CD4-positive, CD25-positive, alpha-beta regulatory T cell (primary cell): ENCODE measurements at regions not wholly inside any gene's neighbourhood (a gene's known extent, or its start where the extent isn't known, plus 50 kb on each side); places are given as distances from the start of the nearest gene placed in this dataset.
"Not testable (repeated sequence)": the region's sequence is repeated elsewhere in the genome, so short reads cannot be mapped to it uniquely, and the experiment has no call there.

Experiments used
- ATAC-seq, 2 donors: fragments of 150-1000 bp; cut with Tn5 transposase; one replicate each; pipeline ENCODE4 v1.10.0; 2021; ENCODE audit warnings: low read depth in 2 of 2, moderate number of reproducible peaks in 2 of 2, moderate library complexity in 1 of 2
- DNase-seq, 3 donors: peaks; one replicate each; pipeline versions ENCODE4 v3.0.0 to v3.0.0-alpha.2; 2012 to 2022; ENCODE audit warnings: mixed read lengths in 1 of 3
- H3K27ac ChIP-seq: one replicate; pipeline ENCODE4 v1.7.0; 2013; ENCODE audit warnings: mild to moderate bottlenecking, low read length; ENCODE audit not compliant: insufficient read depth, poor library complexity, severe bottlenecking
- H3K27me3 ChIP-seq: one replicate; pipeline ENCODE4 v1.7.0; 2013; ENCODE audit warnings: low read length; ENCODE audit not compliant: control insufficient read depth, insufficient read depth
- H3K36me3 ChIP-seq: one replicate; pipeline ENCODE4 v1.7.0; 2013; ENCODE audit warnings: mild to moderate bottlenecking, low read length, moderate library complexity; ENCODE audit not compliant: control insufficient read depth, insufficient read depth
- H3K4me1 ChIP-seq: 2 replicates; pipeline ENCODE4 v1.7.0; 2013; ENCODE audit warnings: mild to moderate bottlenecking, low read length; ENCODE audit not compliant: insufficient read depth, control insufficient read depth, poor library complexity, severe bottlenecking
- H3K4me3 ChIP-seq: one replicate; pipeline ENCODE4 v1.7.0; 2013; ENCODE audit warnings: low read depth, mild to moderate bottlenecking, low read length, moderate library complexity
- H3K9me3 ChIP-seq, 2 experiments: 1 replicate in 1 of 2; 2 replicates in 1 of 2; pipeline ENCODE4 v1.7.0; 2013; ENCODE audit warnings: low read length in 2 of 2, mild to moderate bottlenecking in 1 of 2, moderate library complexity in 1 of 2; ENCODE audit not compliant: control insufficient read depth in 2 of 2
- H3K27ac Mint-ChIP-seq, 3 donors: one replicate each; pipeline ENCODE4 v1.8.0; 2020 to 2022; ENCODE audit warnings: mild to moderate bottlenecking in 3 of 3, mixed read lengths in 3 of 3, moderate library complexity in 2 of 3
- H3K27me3 Mint-ChIP-seq: one replicate; pipeline ENCODE4 v1.8.0; 2022; ENCODE audit warnings: mild to moderate bottlenecking, mixed read lengths
- H3K36me3 Mint-ChIP-seq: one replicate; pipeline ENCODE4 v1.8.0; 2020; ENCODE audit warnings: mixed read lengths
- H3K4me1 Mint-ChIP-seq, 4 donors: one replicate each; pipeline ENCODE4 v1.8.0; 2020 to 2022; ENCODE audit warnings: mixed read lengths in 4 of 4, mild to moderate bottlenecking in 1 of 4
- H3K4me3 Mint-ChIP-seq, 4 donors: one replicate each; pipeline ENCODE4 v1.8.0; 2020 to 2022; ENCODE audit warnings: mild to moderate bottlenecking in 4 of 4, mixed read lengths in 4 of 4, moderate library complexity in 3 of 4
- H3K9me3 Mint-ChIP-seq, 7 donors: one replicate each; pipeline ENCODE4 v1.8.0; 2020 to 2022; ENCODE audit warnings: mixed read lengths in 7 of 7, mild to moderate bottlenecking in 3 of 7, moderate library complexity in 2 of 7

DNA sequence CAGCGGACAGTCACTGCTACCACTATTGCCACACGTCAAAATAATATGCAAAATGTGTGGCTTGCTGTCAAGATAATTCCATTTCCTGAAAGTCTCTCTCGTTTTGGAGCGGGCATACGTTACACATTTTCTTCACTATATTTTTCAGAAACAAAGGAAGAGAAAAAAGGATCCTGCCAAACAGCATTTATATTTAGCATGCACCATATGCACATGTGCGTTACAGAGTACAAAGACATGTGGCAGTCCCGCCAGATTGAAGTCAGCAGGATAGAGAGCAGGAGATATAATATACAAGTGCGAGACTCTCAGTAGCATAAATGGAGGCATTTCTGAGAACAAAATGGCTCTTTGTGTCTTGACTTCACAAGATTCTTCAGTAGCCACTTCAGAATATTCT lies 221.6 kb upstream of the KIF2A start:
- Histone ChIP-seq H3K36me3 (no peaks in the 10 kb centered on the region), H3K9me3 (no peaks in the 10 kb centered on the region), H3K27ac (no peak overlapping the region), H3K4me3 (no peak overlapping the region), H3K27me3 (no peaks in the 10 kb centered on the region), H3K4me1 (no peaks in the 10 kb centered on the region)
- Mint-ChIP-seq H3K36me3 (no peaks in the 10 kb centered on the region), H3K9me3 (no peaks in the 10 kb centered on the region), H3K27me3 (no peaks in the 10 kb centered on the region), H3K4me1 (no peaks in the 10 kb centered on the region), H3K4me3 (no peak overlapping the region), H3K27ac (no peak overlapping the region)
- DNase-seq: no peak
- no peak for ATAC-seq

DNA sequence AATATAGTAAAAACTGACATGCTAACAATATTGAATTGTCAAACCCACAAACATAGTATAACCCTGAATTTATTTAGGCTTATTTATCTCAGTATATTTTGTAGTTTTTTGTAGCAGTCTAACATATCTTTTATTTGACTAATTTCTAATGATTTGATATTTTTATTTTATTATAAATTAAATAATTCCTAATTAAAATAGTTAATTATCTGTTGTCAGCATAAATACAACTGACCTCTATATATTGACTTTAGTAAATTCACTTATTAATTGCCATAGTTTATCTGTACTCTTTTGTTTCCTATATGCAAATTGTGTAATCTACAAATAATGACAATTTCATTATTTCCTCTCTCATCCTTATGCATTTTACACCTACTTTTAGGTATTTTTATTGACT lies 215.1 kb upstream of the KIF2A start:
- peaks cover 0 to 6% (median 0%) of the 10 kb centered on the region in 7 donors for H3K9me3 Mint-ChIP-seq
- no peak overlapping the region for H3K4me3 Mint-ChIP-seq
- no peaks in the 10 kb centered on the region for H3K36me3 Mint-ChIP-seq
- H3K27ac Mint-ChIP-seq: no peak overlapping the region
- Histone ChIP-seq H3K36me3 (no peaks in the 10 kb centered on the region), H3K9me3 (no peaks in the 10 kb centered on the region), H3K27me3 (no peaks in the 10 kb centered on the region), H3K4me1 (no peaks in the 10 kb centered on the region), H3K27ac (no peak overlapping the region), H3K4me3 (no peak overlapping the region)
- DNase-seq (no peak), ATAC-seq (no peak)
- H3K4me1 Mint-ChIP-seq: peaks cover 0 to 4% (median 0%) of the 10 kb centered on the region in 4 donors
- H3K27me3 Mint-ChIP-seq: no peaks in the 10 kb centered on the region

DNA sequence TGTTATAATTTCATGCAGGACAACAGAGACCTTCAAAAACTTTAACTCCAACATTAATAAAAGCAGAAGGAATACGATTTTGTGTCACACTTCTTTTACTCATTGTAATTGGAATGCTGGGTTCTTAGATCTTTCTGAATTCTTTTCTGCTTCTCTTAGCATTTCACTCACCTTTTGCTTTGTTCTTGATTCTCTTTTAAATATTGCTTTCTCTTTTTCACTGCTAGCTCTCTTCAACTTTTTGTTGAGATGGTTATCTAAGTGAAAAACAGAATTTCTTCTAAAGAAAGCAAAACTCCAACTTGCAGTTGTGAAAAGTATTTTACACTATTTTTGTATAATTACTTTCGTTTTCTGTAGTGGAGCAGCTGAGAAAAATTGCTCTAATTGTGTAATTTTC lies 212.6 kb upstream of the KIF2A start:
- H3K27me3 ChIP-seq: no peaks in the 10 kb centered on the region
- no peak for ATAC-seq
- peaks cover 0 to 8% (median 0%) of the 10 kb centered on the region in 7 donors for H3K9me3 Mint-ChIP-seq
- H3K27ac Mint-ChIP-seq: no peak overlapping the region
- no peaks in the 10 kb centered on the region for H3K27me3 Mint-ChIP-seq
- peaks cover 0 to 4% (median 0%) of the 10 kb centered on the region in 4 donors for H3K4me1 Mint-ChIP-seq
- H3K4me1 ChIP-seq: no peaks in the 10 kb centered on the region
- H3K9me3 ChIP-seq: no peaks in the 10 kb centered on the region
- H3K27ac ChIP-seq: no peak overlapping the region
- no peaks in the 10 kb centered on the region for H3K36me3 ChIP-seq
- H3K4me3 ChIP-seq: peak overlapping the region; percentile 34
- H3K36me3 Mint-ChIP-seq: no peaks in the 10 kb centered on the region
- peak overlapping the region in 1 of 4 donors; percentile 44 for H3K4me3 Mint-ChIP-seq
- DNase-seq: no peak

DNA sequence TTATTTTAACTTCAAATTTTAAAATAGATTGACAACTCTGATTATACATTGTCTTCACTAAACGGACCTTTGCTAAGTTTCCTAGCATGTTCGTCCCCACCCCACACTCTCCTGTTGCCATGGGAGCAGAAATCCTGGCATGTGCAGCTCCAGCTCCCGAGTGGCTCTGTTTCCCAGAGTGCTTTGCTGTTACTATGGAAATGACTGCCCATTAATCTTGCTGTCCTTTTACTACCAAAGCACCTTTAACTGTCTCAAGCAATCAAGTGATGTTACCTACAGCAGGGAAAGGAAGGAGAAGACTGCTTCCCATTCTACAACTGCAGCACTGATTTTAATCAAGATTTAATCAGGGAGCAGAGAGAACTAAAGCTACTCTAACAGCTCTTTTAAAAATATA lies 212.0 kb upstream of the KIF2A start:
- peak overlapping the region in 2 of 4 donors; percentile 44 to 47 for H3K4me3 Mint-ChIP-seq
- no peaks in the 10 kb centered on the region for H3K9me3 ChIP-seq
- H3K27ac Mint-ChIP-seq: no peak overlapping the region
- H3K27ac ChIP-seq: no peak overlapping the region
- H3K4me1 ChIP-seq: no peaks in the 10 kb centered on the region
- H3K9me3 Mint-ChIP-seq: peaks cover 0 to 8% (median 0%) of the 10 kb centered on the region in 7 donors
- H3K27me3 Mint-ChIP-seq: no peaks in the 10 kb centered on the region
- H3K4me3 ChIP-seq: peak overlapping the region; percentile 34
- DNase-seq (no peak), ATAC-seq (no peak)
- H3K36me3 ChIP-seq: no peaks in the 10 kb centered on the region
- H3K4me1 Mint-ChIP-seq: peaks cover 0 to 4% (median 0%) of the 10 kb centered on the region in 4 donors
- H3K36me3 Mint-ChIP-seq: no peaks in the 10 kb centered on the region
- no peaks in the 10 kb centered on the region for H3K27me3 ChIP-seq

DNA sequence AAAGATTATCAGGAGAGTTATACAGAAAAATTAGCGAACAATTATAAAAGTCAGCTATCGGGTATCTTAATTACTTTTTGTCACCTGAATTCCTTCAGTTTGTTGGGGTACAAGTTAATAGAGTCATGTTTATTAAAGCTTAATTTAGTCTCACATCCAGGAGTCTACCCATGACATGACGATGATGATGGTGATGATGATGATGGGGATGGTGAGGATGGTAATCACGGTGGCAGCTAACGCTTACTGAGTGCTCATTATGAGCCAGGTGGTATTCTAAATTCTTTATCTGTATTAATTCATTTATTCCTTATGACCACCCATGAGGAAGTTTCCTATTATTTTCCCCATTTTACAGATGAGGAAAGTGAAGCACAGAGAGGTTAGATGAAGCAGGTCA lies 208.6 kb upstream of the KIF2A start:
- Mint-ChIP-seq H3K4me1 (peaks cover 0 to 4% (median 0%) of the 10 kb centered on the region in 4 donors), H3K27me3 (no peaks in the 10 kb centered on the region), H3K9me3 (peaks cover 0 to 12% (median 0%) of the 10 kb centered on the region in 7 donors), H3K27ac (no peak overlapping the region), H3K4me3 (no peak overlapping the region), H3K36me3 (no peaks in the 10 kb centered on the region)
- ATAC-seq (no peak), DNase-seq (no peak)
- no peak overlapping the region for H3K4me3 ChIP-seq
- H3K27me3 ChIP-seq: no peaks in the 10 kb centered on the region
- H3K36me3 ChIP-seq: no peaks in the 10 kb centered on the region
- H3K4me1 ChIP-seq: no peaks in the 10 kb centered on the region
- H3K9me3 ChIP-seq: no peaks in the 10 kb centered on the region
- no peak overlapping the region for H3K27ac ChIP-seq

DNA sequence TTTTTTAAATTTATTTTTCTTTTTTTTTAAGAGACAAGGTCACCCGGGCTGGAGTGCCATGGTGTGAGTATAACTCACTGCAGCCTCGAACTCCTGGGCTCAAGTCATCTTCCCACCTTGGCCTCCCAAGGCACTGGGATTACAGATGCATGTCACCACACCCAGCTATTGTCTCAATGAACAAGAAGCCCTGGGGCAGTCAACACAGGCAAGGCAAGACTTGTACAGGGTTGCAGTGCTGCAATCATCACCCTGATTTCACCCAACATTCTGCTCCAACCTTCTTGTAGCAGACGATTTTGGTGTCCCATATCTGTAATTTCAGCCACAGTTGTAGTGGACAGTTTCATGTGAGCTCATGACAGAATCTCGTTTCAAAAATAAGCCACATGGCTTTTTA lies 205.8 kb upstream of the KIF2A start:
- H3K4me1 Mint-ChIP-seq: no peaks in the 10 kb centered on the region
- no peaks in the 10 kb centered on the region for H3K36me3 Mint-ChIP-seq

DNA sequence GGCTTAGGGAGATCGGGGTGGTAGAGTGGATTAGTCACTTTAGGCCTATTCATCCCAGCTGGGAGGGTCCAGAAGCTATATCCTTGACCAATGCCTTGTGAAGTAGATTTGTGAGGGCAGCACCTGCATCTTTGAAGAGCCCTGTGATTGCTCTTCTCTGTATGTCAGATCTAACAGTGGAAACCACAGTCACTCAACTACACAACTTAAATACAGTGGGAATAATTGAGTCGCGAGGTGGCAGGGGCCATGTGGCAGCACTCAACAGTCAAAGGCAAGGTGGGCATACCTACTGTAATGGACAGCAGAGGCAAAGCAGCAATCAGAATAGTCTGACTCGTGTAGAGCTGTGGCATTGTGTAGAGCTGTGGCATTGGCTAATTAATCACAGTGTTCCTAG lies 202.1 kb upstream of the KIF2A start:
- not testable (repeated sequence) for H3K4me3 ChIP-seq, DNase-seq, ATAC-seq, H3K4me3 Mint-ChIP-seq, H3K27me3 Mint-ChIP-seq, H3K36me3 ChIP-seq, H3K27me3 ChIP-seq, H3K4me1 ChIP-seq, H3K27ac Mint-ChIP-seq, H3K9me3 ChIP-seq, H3K9me3 Mint-ChIP-seq, H3K4me1 Mint-ChIP-seq, H3K36me3 Mint-ChIP-seq, H3K27ac ChIP-seq

More for the DNA sequence above, 205.8 kb upstream of the KIF2A start:
- no peak for ATAC-seq
- Histone ChIP-seq H3K9me3 (no peaks in the 10 kb centered on the region), H3K27ac (no peak overlapping the region), H3K4me1 (no peaks in the 10 kb centered on the region), H3K36me3 (no peaks in the 10 kb centered on the region), H3K4me3 (no peak overlapping the region), H3K27me3 (no peaks in the 10 kb centered on the region)
- DNase-seq: no peak
- Mint-ChIP-seq H3K4me3 (no peak overlapping the region), H3K27me3 (no peaks in the 10 kb centered on the region), H3K27ac (no peak overlapping the region), H3K9me3 (peaks cover 0 to 7% (median 1%) of the 10 kb centered on the region in 7 donors)

DNA sequence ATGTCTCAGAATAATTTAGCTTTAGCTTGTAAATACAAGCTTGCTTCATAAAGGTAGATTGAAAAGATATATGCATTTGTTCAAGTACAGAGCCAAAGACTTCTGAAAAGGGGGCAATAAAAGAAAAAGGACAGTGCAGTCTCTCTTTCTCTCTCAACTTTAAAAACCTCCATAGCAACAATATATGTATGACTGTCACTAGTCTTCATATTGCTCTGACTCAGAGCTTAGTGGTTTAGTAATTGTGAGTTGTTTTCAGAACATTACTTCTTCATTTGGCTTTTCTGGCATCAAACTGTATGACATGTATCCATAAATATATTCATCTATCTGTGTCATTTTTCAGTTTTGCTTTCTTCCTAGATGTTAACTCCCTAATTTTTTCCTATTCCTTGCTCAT lies 194.6 kb upstream of the KIF2A start:
- Mint-ChIP-seq H3K27me3 (peaks cover 11% of the 10 kb centered on the region), H3K36me3 (no peaks in the 10 kb centered on the region), H3K4me3 (no peak overlapping the region), H3K27ac (no peak overlapping the region), H3K4me1 (no peaks in the 10 kb centered on the region), H3K9me3 (no peaks in the 10 kb centered on the region)
- no peaks in the 10 kb centered on the region for H3K4me1 ChIP-seq
- H3K9me3 ChIP-seq: no peaks in the 10 kb centered on the region
- H3K27me3 ChIP-seq: no peaks in the 10 kb centered on the region
- ATAC-seq (no peak), DNase-seq (no peak)
- no peak overlapping the region for H3K27ac ChIP-seq
- no peak overlapping the region for H3K4me3 ChIP-seq
- H3K36me3 ChIP-seq: no peaks in the 10 kb centered on the region
